ACC112 (cell line): ENCODE measurements at regions not wholly inside any gene's neighbourhood (a gene's known extent, or its start where the extent isn't known, plus 50 kb on each side); places are given as distances from the start of the nearest gene placed in this dataset.

Source experiments
- H2AFZ ChIP-seq: fragments of 200-600 bp; sonication (generic); one replicate; pipeline ENCODE4 v1.6.0; 2017; ENCODE audit warnings: antibody characterized with exemption, low read length; ENCODE audit not compliant: unreplicated experiment
- H3K27ac ChIP-seq: fragments of 200-600 bp; sonication (generic); 2 replicates; pipeline ENCODE4 v1.5.1; 2014; ENCODE audit warnings: low read depth, mild to moderate bottlenecking, antibody characterized with exemption, low read length, moderate library complexity
- H3K27me3 ChIP-seq: fragments of 200-600 bp; sonication (generic); 2 replicates; pipeline ENCODE4 v1.6.1; 2014; ENCODE audit warnings: mild to moderate bottlenecking, antibody characterized with exemption, low read length, moderate library complexity, mixed read lengths; ENCODE audit not compliant: insufficient read depth
- H3K36me3 ChIP-seq: fragments of 200-600 bp; sonication (generic); 2 replicates; pipeline ENCODE4 v1.6.1; 2016; ENCODE audit warnings: mild to moderate bottlenecking, antibody characterized with exemption, low read length, moderate library complexity, mixed read lengths; ENCODE audit not compliant: insufficient read depth
- H3K4me1 ChIP-seq: fragments of 200-600 bp; sonication (generic); one replicate; pipeline ENCODE4 v1.6.1; 2016; ENCODE audit warnings: low read length, mixed read lengths; ENCODE audit not compliant: insufficient read depth, unreplicated experiment, control insufficient read depth
- H3K4me3 ChIP-seq: fragments of 200-600 bp; sonication (generic); 2 replicates; pipeline ENCODE4 v1.5.1; 2014; ENCODE audit warnings: mild to moderate bottlenecking, low read depth, low read length
- H3K79me2 ChIP-seq: fragments of 200-600 bp; sonication (generic); one replicate; pipeline ENCODE4 v1.6.0; 2016; ENCODE audit warnings: low read length; ENCODE audit not compliant: control insufficient read depth, unreplicated experiment, insufficient read depth

GRCh38 chr4:24054910-24055309 lies 165.1 kb upstream of the PPARGC1A start:
- Histone ChIP-seq H3K27ac (no peak overlapping the region), H3K4me1 (peaks cover 15% of the 10 kb centered on the region), H3K36me3 (no peaks in the 10 kb centered on the region), H2AFZ (no peak overlapping the region), H3K4me3 (no peak overlapping the region), H3K79me2 (no peaks in the 10 kb centered on the region), H3K27me3 (no peaks in the 10 kb centered on the region)

GRCh38 chr4:24053934-24054333 lies 164.1 kb upstream of the PPARGC1A start:
- H2AFZ ChIP-seq = no peak overlapping the region
- H3K27me3 ChIP-seq = no peaks in the 10 kb centered on the region
- H3K79me2 ChIP-seq = no peaks in the 10 kb centered on the region
- no peak overlapping the region for H3K27ac ChIP-seq
- peaks cover 22% of the 10 kb centered on the region for H3K4me1 ChIP-seq
- no peaks in the 10 kb centered on the region for H3K36me3 ChIP-seq
- H3K4me3 ChIP-seq = no peak overlapping the region

- Histone ChIP-seq H3K36me3 (no peaks in the 10 kb centered on the region), H2AFZ (no peak overlapping the region), H3K27me3 (no peaks in the 10 kb centered on the region), H3K27ac (no peak overlapping the region), H3K79me2 (no peaks in the 10 kb centered on the region), H3K4me3 (no peak overlapping the region), H3K4me1 (peaks cover 26% of the 10 kb centered on the region)
These were observed 155.1 kb upstream of the PPARGC1A start for GRCh38 chr4:24044610-24045589.

GRCh38 chr4:24042094-24042493 lies 152.2 kb upstream of the PPARGC1A start:
- Histone ChIP-seq H3K27me3 (no peaks in the 10 kb centered on the region), H3K4me3 (no peak overlapping the region), H3K79me2 (no peaks in the 10 kb centered on the region), H2AFZ (no peak overlapping the region), H3K36me3 (no peaks in the 10 kb centered on the region), H3K27ac (peak overlapping the region; percentile 60), H3K4me1 (peaks cover 19% of the 10 kb centered on the region)

- H3K4me1 ChIP-seq = peaks cover 19% of the 10 kb centered on the region
- no peak overlapping the region for H3K27ac ChIP-seq
- no peak overlapping the region for H2AFZ ChIP-seq
- no peaks in the 10 kb centered on the region for H3K36me3 ChIP-seq
- H3K4me3 ChIP-seq = no peak overlapping the region
- H3K79me2 ChIP-seq = no peaks in the 10 kb centered on the region
- no peaks in the 10 kb centered on the region for H3K27me3 ChIP-seq
These were observed 151.0 kb upstream of the PPARGC1A start for GRCh38 chr4:24040811-24041210.

GRCh38 chr4:24033626-24034025 lies 143.8 kb upstream of the PPARGC1A start:
- no peak overlapping the region for H3K27ac ChIP-seq
- H3K79me2 ChIP-seq = no peaks in the 10 kb centered on the region
- no peak overlapping the region for H2AFZ ChIP-seq
- no peaks in the 10 kb centered on the region for H3K36me3 ChIP-seq
- no peaks in the 10 kb centered on the region for H3K27me3 ChIP-seq
- H3K4me3 ChIP-seq = no peak overlapping the region
- no peaks in the 10 kb centered on the region for H3K4me1 ChIP-seq

- no peaks in the 10 kb centered on the region for H3K36me3 ChIP-seq
- H3K27ac ChIP-seq = no peak overlapping the region
- H3K4me1 ChIP-seq = no peaks in the 10 kb centered on the region
- H3K79me2 ChIP-seq = no peaks in the 10 kb centered on the region
- H3K27me3 ChIP-seq = no peaks in the 10 kb centered on the region
- H3K4me3 ChIP-seq = no peak overlapping the region
- H2AFZ ChIP-seq = no peak overlapping the region
These were observed 142.6 kb upstream of the PPARGC1A start for GRCh38 chr4:24032371-24032989.

GRCh38 chr4:24026596-24026995 lies 136.7 kb upstream of the PPARGC1A start:
- H3K27ac ChIP-seq = no peak overlapping the region
- H3K79me2 ChIP-seq = no peaks in the 10 kb centered on the region
- H3K36me3 ChIP-seq = no peaks in the 10 kb centered on the region
- peaks cover 2% of the 10 kb centered on the region; the same call in 1 of the 2 replicates for H3K27me3 ChIP-seq
- peaks cover 4% of the 10 kb centered on the region for H3K4me1 ChIP-seq
- H3K4me3 ChIP-seq = no peak overlapping the region
- H2AFZ ChIP-seq = no peak overlapping the region

- no peak overlapping the region for H3K4me3 ChIP-seq
- H2AFZ ChIP-seq = no peak overlapping the region
- no peaks in the 10 kb centered on the region for H3K79me2 ChIP-seq
- no peak overlapping the region for H3K27ac ChIP-seq
- no peaks in the 10 kb centered on the region for H3K36me3 ChIP-seq
- peaks cover 3% of the 10 kb centered on the region; the same call in 1 of the 2 replicates for H3K27me3 ChIP-seq
- H3K4me1 ChIP-seq = peaks cover 4% of the 10 kb centered on the region
These were observed 134.8 kb upstream of the PPARGC1A start for GRCh38 chr4:24024605-24025004.

- H3K27ac ChIP-seq = no peak overlapping the region
- H3K36me3 ChIP-seq = no peaks in the 10 kb centered on the region
- H3K4me3 ChIP-seq = no peak overlapping the region
- peaks cover 4% of the 10 kb centered on the region for H3K4me1 ChIP-seq
- peaks cover 3% of the 10 kb centered on the region; the same call in 1 of the 2 replicates for H3K27me3 ChIP-seq
- no peak overlapping the region for H2AFZ ChIP-seq
- no peaks in the 10 kb centered on the region for H3K79me2 ChIP-seq
These were observed 134.3 kb upstream of the PPARGC1A start for GRCh38 chr4:24024157-24024556.

- Histone ChIP-seq H3K4me3 (no peak overlapping the region), H3K79me2 (no peaks in the 10 kb centered on the region), H2AFZ (no peak overlapping the region), H3K4me1 (no peaks in the 10 kb centered on the region), H3K36me3 (no peaks in the 10 kb centered on the region), H3K27ac (no peak overlapping the region), H3K27me3 (no peaks in the 10 kb centered on the region)
These were observed 125.9 kb upstream of the PPARGC1A start for GRCh38 chr4:24015782-24016181.
